Liver (tissue), 3 donors: ENCODE measurements at regions not wholly inside any gene's neighbourhood (a gene's known extent, or its start where the extent isn't known, plus 50 kb on each side); places are given as distances from the start of the nearest gene placed in this dataset.

Experiments
- ATF3 ChIP-seq: IDR thresholded peaks from 2 replicates; pipeline ENCODE4 v1.6.1; 2016; ENCODE audit warnings: antibody characterized with exemption
- CTCF ChIP-seq: fragments of 150-350 bp; IDR thresholded peaks from 2 replicates; pipeline ENCODE4 v1.5.1; 2017; ENCODE audit warnings: improper control_type of control experiment, low read depth, low read length; ENCODE audit not compliant: missing input control
- EGR1 ChIP-seq, 2 donors: IDR thresholded peaks; 2 replicates each; pipeline ENCODE4 v1.6.1; 2016 to 2018; ENCODE audit warnings: antibody characterized with exemption in 2 of 2, low read depth in 2 of 2
- JUND ChIP-seq, 2 donors: IDR thresholded peaks; 2 replicates each; pipeline ENCODE4 v1.6.1; 2016; ENCODE audit warnings: antibody characterized with exemption in 2 of 2
- MAX ChIP-seq: IDR thresholded peaks from 2 replicates; pipeline ENCODE4 v1.6.1; 2016; ENCODE audit warnings: antibody characterized with exemption
- REST ChIP-seq: IDR thresholded peaks from 2 replicates; pipeline ENCODE4 v1.6.1; 2016; ENCODE audit warnings: antibody characterized with exemption, mild to moderate bottlenecking
- RXRA ChIP-seq, 2 donors: IDR thresholded peaks; 2 replicates each; pipeline ENCODE4 v1.6.1; 2017 to 2018; ENCODE audit warnings: antibody characterized with exemption in 2 of 2, mild to moderate bottlenecking in 1 of 2
- SP1 ChIP-seq: IDR thresholded peaks from 2 replicates; pipeline ENCODE4 v1.6.1; 2018; ENCODE audit warnings: antibody characterized with exemption, mild to moderate bottlenecking
- TAF1 ChIP-seq: conservative IDR thresholded peaks from 2 replicates; pipeline ENCODE4 v1.6.1; 2016; ENCODE audit warnings: antibody characterized with exemption, mild to moderate bottlenecking
- ZBTB33 ChIP-seq: IDR thresholded peaks from 2 replicates; pipeline ENCODE4 v1.6.1; 2016; ENCODE audit warnings: antibody characterized with exemption
- donor health status: healthy.
- donor health status: healthy.

GRCh38 chr6:43997345-43997677, 129.9 kb downstream of the MRPL14 start:
- TF ChIP-seq CTCF = no peak
- TF ChIP-seq EGR1 (IDR thresholded peaks at IDR 0.05; ENCODE audit: low read depth in 2 of 2) = no peak
- TF ChIP-seq TAF1 = no peak
- TF ChIP-seq REST = no peak
- TF ChIP-seq ATF3 = no peak
- TF ChIP-seq RXRA (IDR thresholded peaks at IDR 0.05) = no peak
- no peak for TF ChIP-seq SP1
- TF ChIP-seq ZBTB33 = no peak
- no peak for TF ChIP-seq MAX
- TF ChIP-seq JUND (IDR thresholded peaks at IDR 0.05) = no peak
